ENCODE measurements at regions not wholly inside any gene's neighbourhood (a gene's known extent, or its start where the extent isn't known, plus 50 kb on each side); places are given as distances from the start of the nearest gene placed in this dataset.

- Histone ChIP-seq H3K27me3 (ENCODE audit: control insufficient read depth in 1 of 2, insufficient read depth in 2 of 2, low read length in 2 of 2) (no peaks in the 10 kb centered on the region), H3K4me3 (ENCODE audit: low read depth in 1 of 2, low read length in 2 of 2) (no peak overlapping the region), H3K9ac (ENCODE audit: low read depth in 1 of 2, low read length in 2 of 2) (no peak overlapping the region), H3K27ac (ENCODE audit: low read depth, low read length) (no peak overlapping the region), H3K36me3 (ENCODE audit: control insufficient read depth in 1 of 2, insufficient read depth in 2 of 2, low read length in 2 of 2) (no peaks in the 10 kb centered on the region), H3K4me1 (ENCODE audit: control insufficient read depth in 1 of 2, insufficient read depth in 2 of 2, low read length in 2 of 2) (no peaks in the 10 kb centered on the region), H3K9me3 (ENCODE audit: control insufficient read depth in 1 of 2, low read length in 2 of 2) (peaks cover 0 to 8% of the 10 kb centered on the region in 2 donors)
These were observed 275.6 kb downstream of the TFAP2B start for GRCh38 chr6:51094271-51094670.

DNA sequence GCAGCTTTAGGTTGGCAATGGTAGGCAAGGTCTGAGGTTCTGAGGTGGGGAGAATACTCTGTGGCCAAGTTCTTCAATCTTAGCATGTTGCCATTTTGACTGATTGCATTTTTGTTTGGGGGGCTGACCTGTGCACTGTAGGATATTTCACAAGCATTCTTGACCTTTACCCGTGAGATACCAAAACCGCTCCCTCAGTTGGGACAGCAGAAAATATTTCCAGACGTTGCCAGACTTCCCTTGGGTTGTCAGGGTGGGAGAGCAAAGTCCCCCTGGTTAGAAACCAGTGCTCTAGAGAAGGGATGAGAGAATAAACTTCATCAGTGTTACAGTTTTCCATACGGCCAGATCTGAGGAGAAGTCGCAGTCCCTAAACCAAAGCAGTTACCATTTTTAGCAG is 279.6 kb downstream of the TFAP2B start:
- Histone ChIP-seq H3K4me3 (ENCODE audit: low read depth in 1 of 2, low read length in 2 of 2) (no peak overlapping the region), H3K27ac (ENCODE audit: low read depth, low read length) (no peak overlapping the region), H3K4me1 (ENCODE audit: control insufficient read depth in 1 of 2, insufficient read depth in 2 of 2, low read length in 2 of 2) (no peaks in the 10 kb centered on the region), H3K9me3 (ENCODE audit: control insufficient read depth in 1 of 2, low read length in 2 of 2) (no peaks in the 10 kb centered on the region), H3K9ac (ENCODE audit: low read depth in 1 of 2, low read length in 2 of 2) (no peak overlapping the region), H3K27me3 (ENCODE audit: control insufficient read depth in 1 of 2, insufficient read depth in 2 of 2, low read length in 2 of 2) (no peaks in the 10 kb centered on the region), H3K36me3 (ENCODE audit: control insufficient read depth in 1 of 2, insufficient read depth in 2 of 2, low read length in 2 of 2) (no peaks in the 10 kb centered on the region)

GRCh38 chr6:51098791-51099190 is 280.1 kb downstream of the TFAP2B start:
- H3K36me3 ChIP-seq (ENCODE audit: control insufficient read depth in 1 of 2, insufficient read depth in 2 of 2, low read length in 2 of 2), result no peaks in the 10 kb centered on the region
- H3K9me3 ChIP-seq (ENCODE audit: control insufficient read depth in 1 of 2, low read length in 2 of 2), result no peaks in the 10 kb centered on the region
- no peak overlapping the region for H3K27ac ChIP-seq (ENCODE audit: low read depth, low read length)
- no peaks in the 10 kb centered on the region for H3K4me1 ChIP-seq (ENCODE audit: control insufficient read depth in 1 of 2, insufficient read depth in 2 of 2, low read length in 2 of 2)
- H3K9ac ChIP-seq (ENCODE audit: low read depth in 1 of 2, low read length in 2 of 2), result no peak overlapping the region
- H3K27me3 ChIP-seq (ENCODE audit: control insufficient read depth in 1 of 2, insufficient read depth in 2 of 2, low read length in 2 of 2), result no peaks in the 10 kb centered on the region
- H3K4me3 ChIP-seq (ENCODE audit: low read depth in 1 of 2, low read length in 2 of 2), result no peak overlapping the region

DNA sequence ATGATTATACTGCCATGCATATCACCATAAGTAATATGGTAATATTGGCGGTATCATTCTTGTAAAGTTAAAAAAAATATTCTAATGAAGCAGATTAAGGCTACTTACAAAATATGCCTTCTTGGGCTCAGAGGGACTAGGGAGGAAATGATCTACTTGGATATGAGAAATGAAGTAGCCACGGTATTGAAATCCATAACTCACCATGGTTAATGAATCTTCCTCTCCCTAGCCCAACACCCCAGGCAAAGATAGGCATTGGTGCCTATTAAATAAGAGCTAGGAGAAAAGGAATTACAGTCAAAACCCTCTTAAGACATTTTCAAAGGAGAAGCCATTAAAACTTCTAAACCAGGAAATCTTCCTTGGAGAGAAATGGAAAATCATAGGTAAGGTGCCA is 280.5 kb downstream of the TFAP2B start:
- H3K4me1 ChIP-seq (ENCODE audit: control insufficient read depth in 1 of 2, insufficient read depth in 2 of 2, low read length in 2 of 2), result no peaks in the 10 kb centered on the region
- H3K27me3 ChIP-seq (ENCODE audit: control insufficient read depth in 1 of 2, insufficient read depth in 2 of 2, low read length in 2 of 2), result no peaks in the 10 kb centered on the region
- no peak overlapping the region for H3K9ac ChIP-seq (ENCODE audit: low read depth in 1 of 2, low read length in 2 of 2)
- H3K36me3 ChIP-seq (ENCODE audit: control insufficient read depth in 1 of 2, insufficient read depth in 2 of 2, low read length in 2 of 2), result no peaks in the 10 kb centered on the region
- no peak overlapping the region for H3K27ac ChIP-seq (ENCODE audit: low read depth, low read length)
- no peaks in the 10 kb centered on the region for H3K9me3 ChIP-seq (ENCODE audit: control insufficient read depth in 1 of 2, low read length in 2 of 2)
- H3K4me3 ChIP-seq (ENCODE audit: low read depth in 1 of 2, low read length in 2 of 2), result no peak overlapping the region

GRCh38 chr6:51105357-51105756 is 286.7 kb downstream of the TFAP2B start:
- Histone ChIP-seq H3K27ac (ENCODE audit: low read depth, low read length) (no peak overlapping the region), H3K36me3 (ENCODE audit: control insufficient read depth in 1 of 2, insufficient read depth in 2 of 2, low read length in 2 of 2) (no peaks in the 10 kb centered on the region), H3K4me1 (ENCODE audit: control insufficient read depth in 1 of 2, insufficient read depth in 2 of 2, low read length in 2 of 2) (no peaks in the 10 kb centered on the region), H3K9ac (ENCODE audit: low read depth in 1 of 2, low read length in 2 of 2) (no peak overlapping the region), H3K4me3 (ENCODE audit: low read depth in 1 of 2, low read length in 2 of 2) (no peak overlapping the region), H3K27me3 (ENCODE audit: control insufficient read depth in 1 of 2, insufficient read depth in 2 of 2, low read length in 2 of 2) (no peaks in the 10 kb centered on the region), H3K9me3 (ENCODE audit: control insufficient read depth in 1 of 2, low read length in 2 of 2) (no peaks in the 10 kb centered on the region)

- Histone ChIP-seq H3K9ac (ENCODE audit: low read depth in 1 of 2, low read length in 2 of 2) (no peak overlapping the region), H3K4me1 (ENCODE audit: control insufficient read depth in 1 of 2, insufficient read depth in 2 of 2, low read length in 2 of 2) (no peaks in the 10 kb centered on the region), H3K4me3 (ENCODE audit: low read depth in 1 of 2, low read length in 2 of 2) (no peak overlapping the region), H3K27me3 (ENCODE audit: control insufficient read depth in 1 of 2, insufficient read depth in 2 of 2, low read length in 2 of 2) (no peaks in the 10 kb centered on the region), H3K36me3 (ENCODE audit: control insufficient read depth in 1 of 2, insufficient read depth in 2 of 2, low read length in 2 of 2) (no peaks in the 10 kb centered on the region), H3K27ac (ENCODE audit: low read depth, low read length) (no peak overlapping the region), H3K9me3 (ENCODE audit: control insufficient read depth in 1 of 2, low read length in 2 of 2) (no peaks in the 10 kb centered on the region)
These were observed 289.1 kb downstream of the TFAP2B start for GRCh38 chr6:51107769-51108203.

GRCh38 chr6:51108563-51109234 is 290.0 kb downstream of the TFAP2B start:
- no peak overlapping the region for H3K4me3 ChIP-seq (ENCODE audit: low read depth in 1 of 2, low read length in 2 of 2)
- no peaks in the 10 kb centered on the region for H3K27me3 ChIP-seq (ENCODE audit: control insufficient read depth in 1 of 2, insufficient read depth in 2 of 2, low read length in 2 of 2)
- H3K4me1 ChIP-seq (ENCODE audit: control insufficient read depth in 1 of 2, insufficient read depth in 2 of 2, low read length in 2 of 2), result no peaks in the 10 kb centered on the region
- H3K36me3 ChIP-seq (ENCODE audit: control insufficient read depth in 1 of 2, insufficient read depth in 2 of 2, low read length in 2 of 2), result no peaks in the 10 kb centered on the region
- no peaks in the 10 kb centered on the region for H3K9me3 ChIP-seq (ENCODE audit: control insufficient read depth in 1 of 2, low read length in 2 of 2)
- no peak overlapping the region for H3K27ac ChIP-seq (ENCODE audit: low read depth, low read length)
- no peak overlapping the region for H3K9ac ChIP-seq (ENCODE audit: low read depth in 1 of 2, low read length in 2 of 2)

GRCh38 chr6:51112731-51113130 is 294.1 kb downstream of the TFAP2B start:
- Histone ChIP-seq H3K9ac (ENCODE audit: low read depth in 1 of 2, low read length in 2 of 2) (no peak overlapping the region), H3K4me1 (ENCODE audit: control insufficient read depth in 1 of 2, insufficient read depth in 2 of 2, low read length in 2 of 2) (no peaks in the 10 kb centered on the region), H3K9me3 (ENCODE audit: control insufficient read depth in 1 of 2, low read length in 2 of 2) (no peaks in the 10 kb centered on the region), H3K27ac (ENCODE audit: low read depth, low read length) (no peak overlapping the region), H3K27me3 (ENCODE audit: control insufficient read depth in 1 of 2, insufficient read depth in 2 of 2, low read length in 2 of 2) (no peaks in the 10 kb centered on the region), H3K4me3 (ENCODE audit: low read depth in 1 of 2, low read length in 2 of 2) (no peak overlapping the region), H3K36me3 (ENCODE audit: control insufficient read depth in 1 of 2, insufficient read depth in 2 of 2, low read length in 2 of 2) (no peaks in the 10 kb centered on the region)

- Histone ChIP-seq H3K9me3 (ENCODE audit: control insufficient read depth in 1 of 2, low read length in 2 of 2) (no peaks in the 10 kb centered on the region), H3K36me3 (ENCODE audit: control insufficient read depth in 1 of 2, insufficient read depth in 2 of 2, low read length in 2 of 2) (no peaks in the 10 kb centered on the region), H3K4me3 (ENCODE audit: low read depth in 1 of 2, low read length in 2 of 2) (no peak overlapping the region), H3K4me1 (ENCODE audit: control insufficient read depth in 1 of 2, insufficient read depth in 2 of 2, low read length in 2 of 2) (no peaks in the 10 kb centered on the region), H3K9ac (ENCODE audit: low read depth in 1 of 2, low read length in 2 of 2) (no peak overlapping the region), H3K27ac (ENCODE audit: low read depth, low read length) (no peak overlapping the region), H3K27me3 (ENCODE audit: control insufficient read depth in 1 of 2, insufficient read depth in 2 of 2, low read length in 2 of 2) (no peaks in the 10 kb centered on the region)
These were observed 298.1 kb downstream of the TFAP2B start for GRCh38 chr6:51116723-51117122.

DNA sequence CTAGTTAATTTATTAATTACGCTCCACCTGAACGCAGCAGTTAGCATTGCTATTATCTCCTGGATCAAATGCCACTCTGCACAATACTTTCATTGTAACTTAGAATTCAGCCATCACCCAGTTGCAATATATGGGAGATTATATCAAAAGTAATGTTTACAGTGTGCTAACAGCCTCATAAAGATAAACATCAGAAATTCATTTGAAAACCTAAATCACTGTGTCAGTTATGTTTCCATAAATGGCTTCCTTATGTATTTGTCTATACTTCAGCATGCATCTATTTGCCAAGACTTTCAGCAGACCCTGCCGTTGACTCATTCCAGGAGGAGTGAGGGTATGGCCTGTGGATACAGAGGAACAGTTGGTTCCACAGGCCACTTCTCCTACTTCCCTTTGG is 300.1 kb downstream of the TFAP2B start:
- Histone ChIP-seq H3K27ac (ENCODE audit: low read depth, low read length) (no peak overlapping the region), H3K9me3 (ENCODE audit: control insufficient read depth in 1 of 2, low read length in 2 of 2) (no peaks in the 10 kb centered on the region), H3K9ac (ENCODE audit: low read depth in 1 of 2, low read length in 2 of 2) (no peak overlapping the region), H3K4me3 (ENCODE audit: low read depth in 1 of 2, low read length in 2 of 2) (no peak overlapping the region), H3K27me3 (ENCODE audit: control insufficient read depth in 1 of 2, insufficient read depth in 2 of 2, low read length in 2 of 2) (no peaks in the 10 kb centered on the region), H3K36me3 (ENCODE audit: control insufficient read depth in 1 of 2, insufficient read depth in 2 of 2, low read length in 2 of 2) (no peaks in the 10 kb centered on the region), H3K4me1 (ENCODE audit: control insufficient read depth in 1 of 2, insufficient read depth in 2 of 2, low read length in 2 of 2) (no peaks in the 10 kb centered on the region)

GRCh38 chr6:51120016-51120415 is 301.3 kb downstream of the TFAP2B start:
- no peak overlapping the region for H3K27ac ChIP-seq (ENCODE audit: low read depth, low read length)
- H3K27me3 ChIP-seq (ENCODE audit: control insufficient read depth in 1 of 2, insufficient read depth in 2 of 2, low read length in 2 of 2), result no peaks in the 10 kb centered on the region
- H3K9me3 ChIP-seq (ENCODE audit: control insufficient read depth in 1 of 2, low read length in 2 of 2), result no peaks in the 10 kb centered on the region
- H3K4me3 ChIP-seq (ENCODE audit: low read depth in 1 of 2, low read length in 2 of 2), result no peak overlapping the region
- no peaks in the 10 kb centered on the region for H3K36me3 ChIP-seq (ENCODE audit: control insufficient read depth in 1 of 2, insufficient read depth in 2 of 2, low read length in 2 of 2)
- no peaks in the 10 kb centered on the region for H3K4me1 ChIP-seq (ENCODE audit: control insufficient read depth in 1 of 2, insufficient read depth in 2 of 2, low read length in 2 of 2)
- H3K9ac ChIP-seq (ENCODE audit: low read depth in 1 of 2, low read length in 2 of 2), result no peak overlapping the region

Data from duodenal mucosa (tissue), 2 donors.